Breast epithelium (tissue), 4 donors: ENCODE measurements at regions not wholly inside any gene's neighbourhood (a gene's known extent, or its start where the extent isn't known, plus 50 kb on each side); places are given as distances from the start of the nearest gene placed in this dataset.
A peak's percentile ranks its signal among the peaks of the same experiment; 100 is the strongest.

ENCODE experiments used
- DNase-seq, 2 donors: peaks; one replicate each; pipeline ENCODE4 v3.0.0-alpha.2; 2019; ENCODE audit warnings: low spot score in 2 of 2
- H3K27ac ChIP-seq, 2 donors: fragments of 200-600 bp; sonication (generic) in 1 of 2; one replicate each; pipeline ENCODE4 v1.5.1; 2016 to 2019; ENCODE audit warnings: mild to moderate bottlenecking in 1 of 2
- H3K27me3 ChIP-seq, 2 donors: fragments of 200-600 bp; sonication (generic) in 1 of 2; one replicate each; pipeline versions ENCODE4 v1.5.1 to v1.6.0; 2017 to 2019; ENCODE audit warnings: control low read depth in 1 of 2, mild to moderate bottlenecking in 1 of 2
- H3K36me3 ChIP-seq: fragments of 200-600 bp; one replicate; pipeline ENCODE4 v1.5.1; 2019
- H3K4me1 ChIP-seq, 2 donors: fragments of 200-600 bp; sonication (generic); one replicate each; pipeline ENCODE4 v1.5.1; 2016 to 2019; ENCODE audit warnings: control low read depth in 1 of 2
- H3K4me3 ChIP-seq, 3 donors: fragments of 200-600 bp; sonication (generic); 1 replicate in 2 of 3; 2 replicates in 1 of 3; pipeline ENCODE4 v1.5.1; 2016 to 2019; ENCODE audit warnings: mild to moderate bottlenecking in 3 of 3, moderate library complexity in 2 of 3
- H3K9me3 ChIP-seq, 2 donors: fragments of 200-600 bp; sonication (generic) in 1 of 2; one replicate each; pipeline ENCODE4 v1.5.1; 2016 to 2019; ENCODE audit warnings: control low read depth in 1 of 2
- CTCF ChIP-seq, 3 donors: fragments of 450-650 bp; IDR thresholded peaks; one replicate each; pipeline ENCODE4 v1.5.1; 2016 to 2017; ENCODE audit warnings: antibody characterized with exemption in 3 of 3, mild to moderate bottlenecking in 3 of 3, moderate library complexity in 3 of 3
- POLR2A ChIP-seq: fragments of 450-650 bp; IDR thresholded peaks from one replicate; pipeline ENCODE4 v1.6.1; 2016; ENCODE audit warnings: antibody characterized with exemption, mild to moderate bottlenecking, moderate library complexity
- POLR2AphosphoS5 ChIP-seq, 3 donors: sonication (generic); formaldehyde crosslinking; IDR thresholded peaks; one replicate each; pipeline ENCODE4 v1.6.1; 2017; ENCODE audit warnings: antibody characterized with exemption in 3 of 3
- intact Hi-C: fragments of 100-400 bp; cut with DNase I; formaldehyde crosslinking; loops from one replicate; pipeline ENCODE4 v1.15.1; 2023; ENCODE audit warnings: low total_unique reads

GRCh38 chr14:34233619-34234018, 228.4 kb downstream of the SPTSSA start:
- no peak overlapping the region for H3K27ac ChIP-seq
- DNase-seq: no peak
- H3K4me1 ChIP-seq: no peaks in the 10 kb centered on the region
- H3K9me3 ChIP-seq: no peaks in the 10 kb centered on the region
- intact Hi-C loops: loop anchor here (2.0 kb wide), 1 partner anchor 21 kb away; no protein-coding TSS in a partner anchor
- no peaks in the 10 kb centered on the region for H3K36me3 ChIP-seq
- no peak overlapping the region for H3K4me3 ChIP-seq
- H3K27me3 ChIP-seq: no peaks in the 10 kb centered on the region
- no peak for TF ChIP-seq CTCF (IDR thresholded peaks at IDR 0.05)
- no peak for TF ChIP-seq POLR2A
- TF ChIP-seq POLR2AphosphoS5 (IDR thresholded peaks at IDR 0.05): no peak

DNA sequence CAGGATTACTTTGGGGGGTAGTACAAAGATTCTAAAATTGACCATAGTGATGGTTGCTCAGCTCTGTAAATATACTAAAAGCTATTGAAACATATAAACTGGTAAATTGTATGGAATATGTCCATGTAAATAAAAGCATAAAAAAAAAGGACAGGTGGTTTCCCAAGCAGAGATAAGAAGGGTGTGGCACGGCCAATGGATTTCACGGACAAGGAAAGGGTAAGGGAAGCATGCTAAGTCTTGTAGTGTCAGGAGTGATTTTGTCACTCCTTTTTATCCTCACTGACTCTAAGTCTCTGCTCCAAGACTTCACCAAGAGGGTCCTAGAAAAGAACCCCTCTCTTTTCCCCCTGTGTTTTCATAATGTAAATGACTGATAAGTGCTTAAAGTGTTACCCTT, 229.2 kb downstream of the SPTSSA start:
- no peak overlapping the region for H3K4me3 ChIP-seq
- no peaks in the 10 kb centered on the region for H3K9me3 ChIP-seq
- H3K27ac ChIP-seq: no peak overlapping the region
- no peaks in the 10 kb centered on the region for H3K4me1 ChIP-seq
- H3K36me3 ChIP-seq: no peaks in the 10 kb centered on the region
- TF ChIP-seq CTCF (IDR thresholded peaks at IDR 0.05): no peak
- no peak for TF ChIP-seq POLR2A
- no peak for TF ChIP-seq POLR2AphosphoS5 (IDR thresholded peaks at IDR 0.05)
- intact Hi-C loops: loop anchor here (2.0 kb wide), 1 partner anchor 22 kb away; no protein-coding TSS in a partner anchor
- no peak for DNase-seq
- no peaks in the 10 kb centered on the region for H3K27me3 ChIP-seq

DNA sequence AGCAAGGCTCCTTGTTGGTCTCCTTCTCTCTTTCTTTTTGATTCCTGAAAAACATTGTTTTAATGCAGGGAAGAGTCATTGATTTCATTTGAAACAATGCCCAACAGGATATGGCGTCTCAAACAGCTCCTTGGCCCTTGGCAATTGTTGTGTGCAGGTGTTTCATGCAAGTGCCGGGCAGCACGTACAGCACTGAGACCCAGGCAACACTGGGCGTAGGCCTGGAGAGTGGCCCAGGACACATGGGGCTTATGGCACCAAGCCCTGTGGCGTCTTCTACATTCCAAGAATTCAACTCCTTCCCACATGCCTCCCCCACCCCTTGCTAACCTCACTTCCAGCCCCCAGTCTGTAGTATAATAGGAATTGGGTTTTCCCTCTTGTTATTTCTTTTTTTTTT, 230.4 kb downstream of the SPTSSA start:
- DNase-seq: peak in 1 of 2 donors; percentile 23
- no peak overlapping the region for H3K27ac ChIP-seq
- intact Hi-C loops: loop anchor here (2.0 kb wide), 1 partner anchor 23 kb away; no protein-coding TSS in a partner anchor

GRCh38 chr14:34229140-34229539, 232.9 kb downstream of the SPTSSA start:
- no peaks in the 10 kb centered on the region for H3K36me3 ChIP-seq
- H3K27ac ChIP-seq: no peak overlapping the region
- intact Hi-C loops: no loop called here
- no peak for DNase-seq
- H3K27me3 ChIP-seq: no peaks in the 10 kb centered on the region
- no peaks in the 10 kb centered on the region for H3K4me1 ChIP-seq
- no peak overlapping the region for H3K4me3 ChIP-seq
- H3K9me3 ChIP-seq: no peaks in the 10 kb centered on the region
- TF ChIP-seq POLR2A: no peak

More for the DNA sequence above, 230.4 kb downstream of the SPTSSA start:
- Histone ChIP-seq H3K4me1 (no peaks in the 10 kb centered on the region), H3K36me3 (no peaks in the 10 kb centered on the region), H3K27me3 (no peaks in the 10 kb centered on the region), H3K4me3 (no peak overlapping the region), H3K9me3 (no peaks in the 10 kb centered on the region)
- TF ChIP-seq CTCF (IDR thresholded peaks at IDR 0.05) (no peak), POLR2A (no peak), POLR2AphosphoS5 (IDR thresholded peaks at IDR 0.05) (no peak)

DNA sequence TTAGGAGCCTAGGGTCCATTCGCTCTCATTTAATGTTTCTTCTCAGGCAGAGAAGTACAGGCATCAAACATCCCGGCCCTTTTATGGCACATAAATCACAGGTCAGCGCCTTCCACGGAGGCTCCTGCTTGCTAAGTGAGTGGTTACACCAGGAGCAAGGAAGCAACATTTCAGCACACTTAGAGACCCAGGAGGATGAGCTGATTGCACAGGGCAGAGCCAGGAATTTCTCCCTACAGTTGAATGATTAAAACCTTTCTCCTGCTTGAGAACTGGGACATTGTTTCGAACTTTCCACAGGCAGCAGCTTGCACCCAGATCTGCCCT, 233.4 kb downstream of the SPTSSA start:
- Histone ChIP-seq H3K4me3 (no peak overlapping the region), H3K27me3 (no peaks in the 10 kb centered on the region), H3K9me3 (no peaks in the 10 kb centered on the region), H3K36me3 (no peaks in the 10 kb centered on the region), H3K4me1 (no peaks in the 10 kb centered on the region), H3K27ac (no peak overlapping the region)
- no peak for DNase-seq
- intact Hi-C loops: no loop called here
- TF ChIP-seq POLR2A (no peak), CTCF (IDR thresholded peaks at IDR 0.05) (no peak), POLR2AphosphoS5 (IDR thresholded peaks at IDR 0.05) (no peak)
